Hematopoietic multipotent progenitor cell (in vitro differentiated cells): ENCODE measurements at regions not wholly inside any gene's neighbourhood (a gene's known extent, or its start where the extent isn't known, plus 50 kb on each side); places are given as distances from the start of the nearest gene placed in this dataset.

Experiments
- DNase-seq, 3 donors: peaks; one replicate each; pipeline ENCODE4 v3.0.0-alpha.2; 2011 to 2015; ENCODE audit warnings: low read depth in 2 of 3, low spot score in 2 of 3

DNA sequence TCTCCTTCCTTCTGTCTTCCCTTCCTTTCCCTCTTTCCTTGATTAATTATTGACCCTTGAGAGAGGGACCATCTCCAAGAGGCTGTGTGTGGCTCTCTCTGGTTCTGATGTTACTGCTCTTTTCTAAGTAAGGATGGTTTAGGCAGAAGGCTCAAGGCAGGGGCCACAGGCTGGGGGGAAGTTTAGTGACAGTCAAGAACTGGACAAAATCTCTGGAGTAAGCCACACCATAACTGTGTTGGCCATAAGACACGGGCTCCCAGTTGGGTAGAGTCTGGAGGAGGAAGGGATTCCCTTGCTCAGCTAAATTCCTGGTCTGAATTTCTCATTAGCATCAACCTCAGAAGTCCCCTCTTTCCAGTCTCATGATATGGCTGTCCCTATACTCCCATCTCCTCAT lies 74.7 kb downstream of the BUD13 start:
- DNase-seq: no peak

- no peak for DNase-seq
Measured at GRCh38 chr11:116697639-116698038, 75.1 kb downstream of the BUD13 start.

- DNase-seq: no peak
Measured at GRCh38 chr11:116697011-116697410, 75.8 kb downstream of the BUD13 start.

- peak in 2 of 3 donors; percentile 33 to 40 for DNase-seq
Measured at GRCh38 chr11:116696381-116696941, 76.3 kb downstream of the BUD13 start.

DNA sequence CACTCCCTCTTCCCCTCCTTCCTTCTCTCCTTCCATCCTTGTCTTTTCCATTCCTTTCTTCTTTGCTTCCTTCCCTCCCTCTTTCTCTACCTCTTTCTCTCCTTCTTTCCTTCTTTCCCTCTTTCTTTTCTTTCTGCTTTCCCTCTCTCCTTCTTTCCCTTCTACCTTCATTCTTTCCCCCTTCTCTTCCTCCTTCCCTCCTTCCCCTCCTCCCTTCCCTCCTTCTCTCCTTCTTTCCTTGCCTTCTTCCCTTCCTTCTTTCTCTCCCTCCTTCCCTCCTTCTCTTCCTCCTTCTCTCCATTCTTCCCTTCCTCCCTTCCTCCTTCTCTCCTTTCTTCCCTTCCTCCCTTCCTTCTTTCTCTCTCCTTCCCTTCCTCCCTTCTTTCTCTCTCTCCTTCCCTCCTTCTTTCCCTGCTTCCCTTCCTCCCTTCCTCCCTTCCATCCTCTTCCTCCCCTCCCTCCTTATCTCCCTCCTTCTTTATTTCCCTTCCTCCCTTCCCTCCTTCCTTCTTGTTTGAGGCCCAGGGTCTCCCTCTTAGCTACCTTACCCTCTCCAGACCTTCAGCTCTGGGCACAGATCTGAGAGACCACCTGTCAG lies 77.0 kb downstream of the BUD13 start:
- no peak for DNase-seq

- no peak for DNase-seq
Measured at GRCh38 chr11:116694815-116695590, 77.8 kb downstream of the BUD13 start.

GRCh38 chr11:116694349-116694725 lies 78.5 kb downstream of the BUD13 start:
- DNase-seq: no peak

- no peak for DNase-seq
Measured at GRCh38 chr11:116693593-116694348, 79.0 kb downstream of the BUD13 start.

DNA sequence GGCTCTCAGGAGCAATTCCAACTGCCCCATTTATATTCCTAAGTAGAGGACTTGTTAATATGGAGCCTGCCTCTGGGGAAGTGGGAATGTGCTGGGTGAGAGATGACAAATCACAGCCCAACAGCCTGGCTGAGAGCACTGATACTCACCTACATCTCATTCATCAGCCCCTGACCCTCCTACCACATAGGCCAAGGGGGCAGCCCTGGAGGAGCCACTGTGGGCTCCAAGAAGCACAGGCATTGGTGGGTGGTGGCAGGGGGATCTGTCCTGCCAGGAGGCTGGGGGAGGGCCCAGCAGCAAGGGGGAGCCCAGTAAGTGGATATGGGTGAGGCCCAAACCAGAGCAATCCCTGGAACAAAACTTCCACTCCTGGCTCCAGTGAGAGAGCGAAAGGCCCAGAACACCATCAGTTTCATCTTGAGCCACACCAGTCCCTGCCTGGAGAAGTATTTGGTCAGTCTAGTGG lies 79.7 kb downstream of the BUD13 start:
- DNase-seq: no peak

DNA sequence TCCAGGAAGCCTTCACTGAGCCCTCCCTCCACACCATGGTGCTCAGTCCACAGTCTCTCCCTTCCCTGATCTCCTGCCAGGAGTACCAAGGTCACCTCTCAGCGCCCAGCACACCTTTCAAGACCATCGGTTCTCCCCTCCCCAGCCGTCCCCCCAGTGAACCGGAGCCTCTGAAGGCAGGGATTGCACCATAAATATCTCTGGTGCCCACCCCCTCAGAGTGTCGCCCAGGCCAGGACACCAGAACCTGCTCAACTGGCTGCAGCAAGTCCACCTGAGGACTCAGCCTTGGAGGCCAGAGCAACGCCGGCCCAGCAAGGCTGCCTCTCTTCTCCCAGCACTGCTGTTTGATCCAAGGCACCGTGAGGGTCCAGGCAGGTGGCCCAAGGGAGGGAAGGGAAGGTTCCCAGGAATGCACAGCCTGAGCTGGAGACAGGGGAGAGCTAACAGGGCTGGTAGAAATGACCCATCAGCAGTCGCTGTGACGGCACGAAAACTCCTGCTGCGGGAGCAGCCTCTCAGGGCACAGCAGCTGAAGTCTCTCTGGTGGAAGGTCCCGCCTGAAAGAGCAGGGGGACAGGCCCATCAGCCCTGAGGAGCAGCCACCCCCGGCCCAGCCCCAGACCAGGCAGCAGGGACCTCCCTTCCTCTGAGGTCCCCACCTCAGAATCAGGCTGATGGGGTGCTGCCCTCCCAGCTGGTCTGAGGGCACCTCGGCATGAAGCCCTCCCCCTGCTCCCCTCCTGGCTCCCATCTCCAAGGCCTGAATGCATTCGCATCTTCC lies 80.3 kb downstream of the BUD13 start:
- no peak for DNase-seq

- DNase-seq: peak; percentile 13 to 65 (median 41)
Measured at GRCh38 chr11:116691771-116692177, 81.0 kb downstream of the BUD13 start.

GRCh38 chr11:116690611-116691010 lies 82.2 kb downstream of the BUD13 start:
- DNase-seq: peak in 2 of 3 donors; percentile 33

GRCh38 chr11:116689413-116690127 lies 83.2 kb downstream of the BUD13 start:
- no peak for DNase-seq

- DNase-seq: no peak
Measured at GRCh38 chr11:116688202-116688540, 84.6 kb downstream of the BUD13 start.

GRCh38 chr11:116687458-116688201 lies 85.2 kb downstream of the BUD13 start:
- DNase-seq: no peak

- DNase-seq: no peak
Measured at GRCh38 chr11:116686866-116687265, 85.9 kb downstream of the BUD13 start.

DNA sequence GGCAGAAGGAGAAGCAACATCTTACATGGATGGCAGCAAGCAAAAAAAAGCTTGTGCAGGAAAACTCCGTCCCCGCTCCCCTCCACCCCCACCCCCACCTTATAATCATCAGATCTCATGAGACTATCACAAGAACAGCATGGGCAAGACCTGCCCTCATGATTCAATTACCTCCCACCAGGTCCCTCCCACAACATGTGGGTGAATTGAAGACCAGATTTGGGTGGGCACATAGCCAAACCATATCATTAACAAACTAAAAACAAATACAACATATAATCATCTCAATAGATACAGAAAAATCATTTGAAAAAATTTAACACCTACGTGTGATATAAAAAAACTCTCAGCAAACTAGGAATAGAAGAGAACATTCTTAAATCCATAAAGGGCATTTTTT lies 88.8 kb downstream of the BUD13 start:
- no peak for DNase-seq

- DNase-seq: no peak
Measured at GRCh38 chr11:116680349-116681125, 92.2 kb downstream of the BUD13 start.

DNA sequence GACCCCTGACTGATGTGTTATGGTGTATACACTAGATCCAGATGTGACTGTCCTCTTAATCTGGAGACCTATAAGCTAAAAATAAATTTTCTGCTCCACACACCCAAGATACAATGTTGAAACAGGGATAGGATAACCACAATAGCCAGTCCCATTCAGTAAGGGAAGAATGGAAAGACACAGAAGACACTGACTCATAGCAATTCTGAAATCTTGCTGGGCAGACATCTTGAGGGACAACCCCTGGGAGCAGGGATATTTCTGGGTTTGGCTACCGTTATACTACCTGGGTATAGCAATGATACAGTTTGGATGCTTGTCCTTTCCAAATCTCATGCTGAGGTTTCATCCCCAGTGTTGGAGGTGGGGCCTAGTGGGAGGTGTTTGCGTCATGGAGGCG lies 93.9 kb downstream of the BUD13 start:
- no peak for DNase-seq
